Lung (tissue), 11 donors: ENCODE measurements at regions not wholly inside any gene's neighbourhood (a gene's known extent, or its start where the extent isn't known, plus 50 kb on each side); places are given as distances from the start of the nearest gene placed in this dataset.

ENCODE experiments used
- ATAC-seq: fragments of 200-7000 bp; cut with Tn5 transposase; one replicate; pipeline ENCODE4 v1.9.1; 2020; ENCODE audit warnings: moderate number of reproducible peaks; ENCODE audit not compliant: insufficient read depth, low FRiP score
- DNase-seq, 3 donors: peaks; one replicate each; pipeline ENCODE4 v3.0.0-alpha.2; 2013 to 2017
- H3K27ac ChIP-seq, 2 donors: one replicate each; pipeline ENCODE4 v1.5.1; 2013; ENCODE audit warnings: mild to moderate bottlenecking in 2 of 2, moderate library complexity in 2 of 2, control low read depth in 1 of 2, inconsistent platforms in 1 of 2, low read depth in 1 of 2, low read length in 1 of 2
- H3K27me3 ChIP-seq, 3 donors: one replicate each; pipeline ENCODE4 v1.5.1; 2013; ENCODE audit warnings: low read length in 2 of 3; ENCODE audit not compliant: control insufficient read depth in 3 of 3, insufficient read depth in 3 of 3
- H3K36me3 ChIP-seq, 4 donors: one replicate each; pipeline ENCODE4 v1.5.1; 2013; ENCODE audit warnings: low read length in 4 of 4, mild to moderate bottlenecking in 1 of 4, moderate library complexity in 1 of 4; ENCODE audit not compliant: control insufficient read depth in 4 of 4, insufficient read depth in 4 of 4
- H3K4me1 ChIP-seq, 5 donors: one replicate each; pipeline ENCODE4 v1.5.1; 2013; ENCODE audit warnings: low read length in 5 of 5, mild to moderate bottlenecking in 2 of 5, moderate library complexity in 1 of 5; ENCODE audit not compliant: control insufficient read depth in 5 of 5, insufficient read depth in 5 of 5
- H3K4me3 ChIP-seq: one replicate; pipeline ENCODE4 v1.5.1; 2013; ENCODE audit warnings: mild to moderate bottlenecking, control low read depth, moderate library complexity
- H3K9ac ChIP-seq, 2 donors: one replicate each; pipeline ENCODE4 v1.5.1; 2013; ENCODE audit warnings: low read length in 2 of 2, control low read depth in 1 of 2; ENCODE audit not compliant: insufficient read depth in 1 of 2
- H3K9me3 ChIP-seq, 4 donors: one replicate each; pipeline ENCODE4 v1.5.1; 2013; ENCODE audit warnings: low read length in 3 of 4, mild to moderate bottlenecking in 1 of 4, moderate library complexity in 1 of 4; ENCODE audit not compliant: control insufficient read depth in 4 of 4, insufficient read depth in 3 of 4
- CTCF ChIP-seq: IDR thresholded peaks from 2 replicates; pipeline ENCODE4 v1.5.1; 2012; ENCODE audit warnings: mild to moderate bottlenecking; ENCODE audit errors: control extremely low read depth, extremely low read depth
- WGBS, 2 donors: extraction: QIAGEN DNeasy Blood & Tissue Kit; methylation state at CpG; one replicate each; pipeline ENCODE4 v1.1.7; 2013; 5-methylcytosine and 5-hydroxymethylcytosine counted together
- donor health status: control.
- donor health status: control.
- donor health status: Bipolar disorder and iron deficiency.
- donor health status: healthy.
- donor health status: DM: yes; HTN: yes; CAD: no.

- Histone ChIP-seq H3K4me1 (peaks cover 0 to 9% (median 0%) of the 10 kb centered on the region in 5 donors), H3K4me3 (no peak overlapping the region), H3K27me3 (no peaks in the 10 kb centered on the region), H3K36me3 (no peaks in the 10 kb centered on the region), H3K9ac (no peak overlapping the region), H3K9me3 (peaks cover 0 to under 1% (median 0%) of the 10 kb centered on the region in 4 donors), H3K27ac (no peak overlapping the region)
- no peak for TF ChIP-seq CTCF
- WGBS, 2 donors, result 82 to 91% methylated on average over 5 of the region's 5 CpGs
- DNase-seq, result peak in 2 of 3 donors; percentile 47 to 54
- ATAC-seq, result no peak
Observed at GRCh38 chr7:80039251-80039884, 95.3 kb upstream of the GNAI1 start.

GRCh38 chr7:80037689-80038088 lies 96.9 kb upstream of the GNAI1 start:
- ATAC-seq, result no peak
- Histone ChIP-seq H3K4me3 (no peak overlapping the region), H3K9ac (no peak overlapping the region), H3K9me3 (no peaks in the 10 kb centered on the region), H3K36me3 (no peaks in the 10 kb centered on the region), H3K27me3 (no peaks in the 10 kb centered on the region), H3K4me1 (peaks cover 0 to 9% (median 0%) of the 10 kb centered on the region in 5 donors), H3K27ac (no peak overlapping the region)
- no peak for DNase-seq
- 81 to 87% methylated on average over 2 of the region's 2 CpGs for WGBS, 2 donors
- TF ChIP-seq CTCF, result no peak

GRCh38 chr7:80036107-80036506 lies 98.5 kb upstream of the GNAI1 start:
- 62 to 88% methylated on average over 2 of the region's 2 CpGs for WGBS, 2 donors
- ATAC-seq (no peak), DNase-seq (no peak)
- no peak overlapping the region for H3K4me3 ChIP-seq
- H3K27ac ChIP-seq, result no peak overlapping the region
- peaks cover 0 to 9% (median 0%) of the 10 kb centered on the region in 5 donors for H3K4me1 ChIP-seq
- no peak overlapping the region for H3K9ac ChIP-seq
- no peaks in the 10 kb centered on the region for H3K36me3 ChIP-seq
- H3K9me3 ChIP-seq, result no peaks in the 10 kb centered on the region
- no peak for TF ChIP-seq CTCF
- H3K27me3 ChIP-seq, result no peaks in the 10 kb centered on the region

- WGBS, 2 donors, result 76 to 81% methylated on average over 3 of the region's 3 CpGs
- Histone ChIP-seq H3K4me3 (no peak overlapping the region), H3K27ac (no peak overlapping the region), H3K36me3 (no peaks in the 10 kb centered on the region), H3K9me3 (no peaks in the 10 kb centered on the region), H3K4me1 (peaks cover 0 to 3% (median 0%) of the 10 kb centered on the region in 5 donors), H3K9ac (no peak overlapping the region), H3K27me3 (no peaks in the 10 kb centered on the region)
- DNase-seq, result no peak
- TF ChIP-seq CTCF, result no peak
- no peak for ATAC-seq
Observed at GRCh38 chr7:80028717-80029116, 105.9 kb upstream of the GNAI1 start.
